GM12891 (cell line): ENCODE measurements at regions not wholly inside any gene's neighbourhood (a gene's known extent, or its start where the extent isn't known, plus 50 kb on each side); places are given as distances from the start of the nearest gene placed in this dataset.

ENCODE experiments used
- POLR2A ChIP-seq: IDR thresholded peaks from 2 replicates; pipeline ENCODE4 v1.6.1; 2011; ENCODE audit warnings: low read depth, low read length, control low read depth
- SPI1 ChIP-seq: IDR thresholded peaks from 2 replicates; pipeline ENCODE4 v1.6.1; 2011; ENCODE audit warnings: low read depth, low read length, control low read depth
- TAF1 ChIP-seq: IDR thresholded peaks from 2 replicates; pipeline ENCODE4 v1.6.1; 2011; ENCODE audit warnings: low read depth, low read length, control low read depth

DNA sequence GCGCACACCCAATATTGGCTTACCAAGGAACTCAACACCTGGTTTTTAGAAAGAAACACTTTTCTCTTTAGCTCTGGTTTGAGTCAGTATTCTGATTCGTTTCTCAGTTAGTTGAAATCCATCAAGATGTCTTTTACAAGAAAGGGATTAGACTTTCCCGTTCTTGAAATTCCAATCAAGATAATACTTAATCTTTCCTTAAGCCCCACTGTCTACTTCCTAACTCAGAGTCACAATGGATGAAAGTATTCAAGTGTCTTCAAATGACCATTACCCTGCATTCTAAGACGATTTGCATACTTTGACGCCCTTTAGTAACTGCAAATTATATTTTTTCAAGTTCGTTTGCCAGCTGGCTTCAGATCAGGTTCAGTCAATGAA lies 189.8 kb downstream of the USP22 start:
- TF ChIP-seq POLR2A (no peak), TAF1 (no peak), SPI1 (no peak)
